HepG2 (cell line): ENCODE measurements at regions not wholly inside any gene's neighbourhood (a gene's known extent, or its start where the extent isn't known, plus 50 kb on each side); places are given as distances from the start of the nearest gene placed in this dataset.

Source experiments
- ATAC-seq: fragments of 200-7000 bp; cut with Tn5 transposase; 3 replicates; pipeline ENCODE4 v1.9.1; 2020; ENCODE audit warnings: mild to moderate bottlenecking, moderate library complexity
- BruUV-seq: library from RNA; stranded (reverse); fragments of 400-500 nt; replicated peaks from 2 replicates; lab custom pipeline; 2021; lab: Mats Ljungman, UMichigan
- CTCF ChIA-PET: fragments of 300-600 bp; formaldehyde crosslinking; extraction: SDS; loops from one replicate; lab custom pipeline; 2021; ENCODE audit warnings: low total read pairs, inconsistent platforms, low intra/inter-chr PET ratio; lab: Yijun Ruan, JAX
- POLR2A ChIA-PET: fragments of 350-600 bp; sonication (Branson Sonifier 250); formaldehyde crosslinking; loops from one replicate; lab custom pipeline; 2020; ENCODE audit warnings: antibody characterized with exemption, inconsistent platforms; lab: Yijun Ruan, JAX
- DNase-seq: peaks from one replicate; pipeline ENCODE4 v3.0.0-alpha.2; 2015; ENCODE audit warnings: low spot score
- FAIRE-seq: peaks from 3 replicates; lab custom pipeline; 2011; peaks lifted over from hg19 to GRCh38; lab: Jason Lieb, UNC
- H2AFZ ChIP-seq: one replicate; pipeline ENCODE4 v1.6.1; 2011; ENCODE audit warnings: low read length, inconsistent platforms
- H3K27ac ChIP-seq: fragments of 300-600 bp; 3 replicates; pipeline ENCODE4 v1.8.0; 2011; ENCODE audit warnings: mixed run types, mild to moderate bottlenecking, mixed read lengths, low read length, inconsistent platforms; ENCODE audit not compliant: insufficient read depth; ENCODE audit errors: extremely low read length
- H3K27me3 ChIP-seq, 2 experiments: fragments of 200-600 bp in 1 of 2; 2 replicates in 1 of 2; 3 replicates in 1 of 2; pipeline versions ENCODE4 v1.6.0 to v1.8.0; 2011; ENCODE audit warnings: low read length in 2 of 2, mild to moderate bottlenecking in 2 of 2, moderate library complexity in 2 of 2, inconsistent platforms in 1 of 2; ENCODE audit not compliant: insufficient read depth in 2 of 2, control insufficient read depth in 1 of 2
- H3K36me3 ChIP-seq, 2 experiments: fragments of 200-600 bp in 1 of 2; replicated peaks in 1 of 2; 2 replicates in 1 of 2; 3 replicates in 1 of 2; pipeline versions ENCODE4 v1.5.1 to v1.8.0; 2011; ENCODE audit warnings: low read length in 2 of 2, inconsistent platforms in 1 of 2; ENCODE audit not compliant: insufficient read depth in 2 of 2, control insufficient read depth in 1 of 2
- H3K4me1 ChIP-seq: 2 replicates; pipeline ENCODE4 v1.5.1; 2012; ENCODE audit warnings: low read length, inconsistent platforms; ENCODE audit not compliant: insufficient read depth
- H3K4me2 ChIP-seq: 2 replicates; pipeline ENCODE4 v1.6.0; 2011; ENCODE audit warnings: low read depth, low read length, inconsistent platforms
- H3K4me3 ChIP-seq, 3 experiments: fragments of 200-600 bp in 1 of 3; sonication (generic), shearing (Covaris generic) in 1 of 3; replicated peaks in 1 of 3; 2 replicates each; pipeline ENCODE4 v1.5.1; 2011 to 2016; ENCODE audit warnings: low read length in 3 of 3, inconsistent platforms in 2 of 3, low read depth in 2 of 3, mild to moderate bottlenecking in 2 of 3, control low read depth in 1 of 3, mixed read lengths in 1 of 3; ENCODE audit not compliant: insufficient read depth in 1 of 3
- H3K79me2 ChIP-seq: one replicate; pipeline ENCODE4 v1.6.1; 2011; ENCODE audit warnings: low read length, inconsistent platforms; ENCODE audit not compliant: insufficient read depth
- H3K9ac ChIP-seq: 2 replicates; pipeline ENCODE4 v1.6.0; 2011; ENCODE audit warnings: mild to moderate bottlenecking, low read depth, low read length, inconsistent platforms; ENCODE audit not compliant: insufficient read depth
- H3K9me3 ChIP-seq: 2 replicates; pipeline ENCODE4 v1.5.1; 2012; ENCODE audit warnings: mild to moderate bottlenecking, low read length
- H4K20me1 ChIP-seq: 2 replicates; pipeline ENCODE4 v1.6.0; 2011; ENCODE audit warnings: inconsistent platforms, mild to moderate bottlenecking, low read length, moderate library complexity; ENCODE audit not compliant: insufficient read depth
- ASH2L ChIP-seq: fragments of 300-600, 200-600 bp; sonication (generic); IDR thresholded peaks from 2 replicates; pipeline ENCODE4 v1.7.0; 2017; ENCODE audit warnings: low read depth, mild to moderate bottlenecking, moderate library complexity, mixed read lengths, low read length; ENCODE audit not compliant: insufficient read length
- CCAR2 ChIP-seq: fragments of 200-400 bp; formaldehyde crosslinking; optimal IDR thresholded peaks from 2 replicates; pipeline ENCODE3; 2018; ENCODE audit warnings: low read depth, mild to moderate bottlenecking, low read length, moderate library complexity
- KLF13 ChIP-seq: sonication (generic); formaldehyde crosslinking; IDR thresholded peaks from 2 replicates; pipeline ENCODE4 v1.4.0; 2020; ENCODE audit warnings: mild to moderate bottlenecking, missing genetic modification reagents
- MED8 ChIP-seq: sonication (generic); formaldehyde crosslinking; IDR thresholded peaks from 2 replicates; pipeline ENCODE4 v1.8.1; 2023; ENCODE audit warnings: mild to moderate bottlenecking, missing genetic modification reagents; ENCODE audit not compliant: insufficient replicate concordance
- MIER3 ChIP-seq: IDR thresholded peaks from 2 replicates; pipeline ENCODE4 v1.6.1; 2016; ENCODE audit warnings: missing compliant biosample characterization, borderline replicate concordance
- NFIC ChIP-seq: IDR thresholded peaks from 2 replicates; pipeline ENCODE4 v1.6.1; 2012; ENCODE audit warnings: mild to moderate bottlenecking, low read length, inconsistent platforms
- NPAS2 ChIP-seq: sonication (generic); formaldehyde crosslinking; IDR thresholded peaks from 2 replicates; pipeline ENCODE4 v1.8.0; 2022; ENCODE audit warnings: mild to moderate bottlenecking, missing genetic modification reagents, borderline replicate concordance
- NR1H2 ChIP-seq: sonication (generic); formaldehyde crosslinking; IDR thresholded peaks from 2 replicates; pipeline ENCODE4 v1.8.1; 2022; ENCODE audit warnings: low read depth, missing genetic modification reagents, borderline replicate concordance
- SRF ChIP-seq: IDR thresholded peaks from 2 replicates; pipeline ENCODE4 v1.6.1; 2011; ENCODE audit warnings: mild to moderate bottlenecking, low read depth, low read length, moderate library complexity
- TP53 ChIP-seq: sonication (generic); formaldehyde crosslinking; conservative IDR thresholded peaks from 2 replicates; pipeline ENCODE4 v1.4.0; 2020; ENCODE audit warnings: missing genetic modification reagents
- ZBTB20 ChIP-seq: sonication (generic); formaldehyde crosslinking; IDR thresholded peaks from 2 replicates; pipeline ENCODE4 v1.8.1; 2023; ENCODE audit warnings: missing genetic modification reagents, low read depth, mild to moderate bottlenecking, borderline replicate concordance
- ZBTB7B ChIP-seq: sonication (generic); formaldehyde crosslinking; IDR thresholded peaks from 2 replicates; pipeline ENCODE4 v1.4.0; 2020; ENCODE audit warnings: missing genetic modification reagents
- ZKSCAN5 ChIP-seq: sonication (generic); formaldehyde crosslinking; IDR thresholded peaks from 2 replicates; pipeline ENCODE4 v1.5.1; 2020; ENCODE audit warnings: mild to moderate bottlenecking, missing genetic modification reagents
- ZNF317 ChIP-seq: sonication (generic); formaldehyde crosslinking; IDR thresholded peaks from 2 replicates; pipeline ENCODE4 v1.5.0; 2020; ENCODE audit warnings: mild to moderate bottlenecking, missing genetic modification reagents
- WGBS: methylation state at CpG from one replicate; pipeline ENCODE4 v1.1.6; 2017; ENCODE audit warnings: low lambda C conversion rate; 5-methylcytosine and 5-hydroxymethylcytosine counted together
- in situ Hi-C: cut with HindIII; loops from 2 replicates; pipeline ENCODE4 v1.10.0; 2017; ENCODE audit warnings: low pct_unique_long_range_greater_than_20kb; ENCODE audit not compliant: extremely low pct_ligation_motif_present
- intact Hi-C: fragments of 100-400 bp; cut with micrococcal nuclease; formaldehyde crosslinking; loops from one replicate; pipeline ENCODE4 v1.10.0; 2022; ENCODE audit not compliant: unreplicated experiment
- TF ChIP-seq, protein P1 (sequence below): fragments of 450-650 bp; IDR thresholded peaks from 2 replicates; pipeline ENCODE4 v1.6.1; 2016
- TF ChIP-seq, protein P2 (sequence below): sonication (generic); formaldehyde crosslinking; IDR thresholded peaks from 2 replicates; pipeline ENCODE4 v1.4.0; 2020; ENCODE audit warnings: missing genetic modification reagents

DNA sequence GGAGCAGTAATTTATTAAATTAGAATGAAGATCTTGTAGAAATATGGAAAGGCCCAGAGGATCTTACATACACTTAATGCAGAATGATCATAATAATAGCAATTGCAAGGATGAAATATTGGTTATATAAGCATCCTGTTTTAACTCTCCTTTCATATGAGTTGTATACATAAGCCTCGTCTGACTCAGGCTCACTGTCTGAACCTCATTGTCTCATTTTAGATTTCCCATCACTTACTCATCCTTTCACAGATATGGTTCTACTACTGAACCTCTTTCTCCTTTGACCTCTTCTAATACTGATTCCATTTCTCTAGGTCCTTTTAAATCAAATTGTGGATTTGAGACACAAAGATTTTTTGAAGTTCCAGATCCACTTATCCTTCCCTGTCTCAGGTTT, 277.3 kb upstream of the TRPC5 start:
- BruUV-seq: no TSS peak
- ChIA-PET POLR2A (no interaction called here), CTCF (no interaction called here)
- no peak overlapping the region for H3K4me3 ChIP-seq
- no peaks in the 10 kb centered on the region for H3K79me2 ChIP-seq
- in situ Hi-C loops: no loop called here
- H3K36me3 ChIP-seq: no peaks in the 10 kb centered on the region
- no peak overlapping the region for H3K4me2 ChIP-seq
- DNase-seq (no peak), FAIRE-seq (no peak), ATAC-seq (no peak)
- no peak overlapping the region for H3K27ac ChIP-seq
- WGBS: 0% methylated on average over 1 of the region's 1 CpG
- H3K9ac ChIP-seq: no peak overlapping the region
- no peaks in the 10 kb centered on the region for H4K20me1 ChIP-seq
- TF ChIP-seq MED8 (CRISPR knock-in tag) (no peak), ASH2L (no peak), TP53 (no peak), ZBTB7B (CRISPR knock-in tag) (no peak), KLF13 (CRISPR knock-in tag) (no peak), ZBTB20 (no peak), NPAS2 (CRISPR knock-in tag) (no peak), SRF (no peak), NR1H2 (CRISPR knock-in tag) (no peak), CCAR2 (no peak), NFIC (no peak), MIER3 (CRISPR knock-in tag) (no peak), ZKSCAN5 (CRISPR knock-in tag) (no peak), ZNF317 (CRISPR knock-in tag) (no peak)
- TF ChIP-seq, protein P1, sequence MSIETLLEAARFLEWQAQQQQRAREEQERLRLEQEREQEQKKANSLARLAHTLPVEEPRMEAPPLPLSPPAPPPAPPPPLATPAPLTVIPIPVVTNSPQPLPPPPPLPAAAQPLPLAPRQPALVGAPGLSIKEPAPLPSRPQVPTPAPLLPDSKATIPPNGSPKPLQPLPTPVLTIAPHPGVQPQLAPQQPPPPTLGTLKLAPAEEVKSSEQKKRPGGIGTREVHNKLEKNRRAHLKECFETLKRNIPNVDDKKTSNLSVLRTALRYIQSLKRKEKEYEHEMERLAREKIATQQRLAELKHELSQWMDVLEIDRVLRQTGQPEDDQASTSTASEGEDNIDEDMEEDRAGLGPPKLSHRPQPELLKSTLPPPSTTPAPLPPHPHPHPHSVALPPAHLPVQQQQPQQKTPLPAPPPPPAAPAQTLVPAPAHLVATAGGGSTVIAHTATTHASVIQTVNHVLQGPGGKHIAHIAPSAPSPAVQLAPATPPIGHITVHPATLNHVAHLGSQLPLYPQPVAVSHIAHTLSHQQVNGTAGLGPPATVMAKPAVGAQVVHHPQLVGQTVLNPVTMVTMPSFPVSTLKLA: no peak
- TF ChIP-seq, protein P2, sequence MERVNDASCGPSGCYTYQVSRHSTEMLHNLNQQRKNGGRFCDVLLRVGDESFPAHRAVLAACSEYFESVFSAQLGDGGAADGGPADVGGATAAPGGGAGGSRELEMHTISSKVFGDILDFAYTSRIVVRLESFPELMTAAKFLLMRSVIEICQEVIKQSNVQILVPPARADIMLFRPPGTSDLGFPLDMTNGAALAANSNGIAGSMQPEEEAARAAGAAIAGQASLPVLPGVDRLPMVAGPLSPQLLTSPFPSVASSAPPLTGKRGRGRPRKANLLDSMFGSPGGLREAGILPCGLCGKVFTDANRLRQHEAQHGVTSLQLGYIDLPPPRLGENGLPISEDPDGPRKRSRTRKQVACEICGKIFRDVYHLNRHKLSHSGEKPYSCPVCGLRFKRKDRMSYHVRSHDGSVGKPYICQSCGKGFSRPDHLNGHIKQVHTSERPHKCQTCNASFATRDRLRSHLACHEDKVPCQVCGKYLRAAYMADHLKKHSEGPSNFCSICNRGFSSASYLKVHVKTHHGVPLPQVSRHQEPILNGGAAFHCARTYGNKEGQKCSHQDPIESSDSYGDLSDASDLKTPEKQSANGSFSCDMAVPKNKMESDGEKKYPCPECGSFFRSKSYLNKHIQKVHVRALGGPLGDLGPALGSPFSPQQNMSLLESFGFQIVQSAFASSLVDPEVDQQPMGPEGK: no peak
- TF ChIP-seq, all 625 proteins: peak for 0
- intact Hi-C loops: no loop called here
- Histone ChIP-seq H2AFZ (no peak overlapping the region), H3K27me3 (no peaks in the 10 kb centered on the region), H3K9me3 (no peaks in the 10 kb centered on the region), H3K4me1 (no peaks in the 10 kb centered on the region)
